Epithelial cell of proximal tubule (primary cell): ENCODE measurements at regions not wholly inside any gene's neighbourhood (a gene's known extent, or its start where the extent isn't known, plus 50 kb on each side); places are given as distances from the start of the nearest gene placed in this dataset.
"Not testable (repeated sequence)": the region's sequence is repeated elsewhere in the genome, so short reads cannot be mapped to it uniquely, and the experiment has no call there.

Experiments used
- DNase-seq: peaks from one replicate; pipeline ENCODE4 v3.0.0-alpha.2; 2011; ENCODE audit warnings: low read depth
- H3K4me3 ChIP-seq: 2 replicates; pipeline ENCODE4 v1.5.1; 2011; ENCODE audit warnings: low read depth, mild to moderate bottlenecking, low read length
- CTCF ChIP-seq: conservative IDR thresholded peaks from 2 replicates; pipeline ENCODE4 v1.5.1; 2012; ENCODE audit warnings: low read depth, mild to moderate bottlenecking, low read length

DNA sequence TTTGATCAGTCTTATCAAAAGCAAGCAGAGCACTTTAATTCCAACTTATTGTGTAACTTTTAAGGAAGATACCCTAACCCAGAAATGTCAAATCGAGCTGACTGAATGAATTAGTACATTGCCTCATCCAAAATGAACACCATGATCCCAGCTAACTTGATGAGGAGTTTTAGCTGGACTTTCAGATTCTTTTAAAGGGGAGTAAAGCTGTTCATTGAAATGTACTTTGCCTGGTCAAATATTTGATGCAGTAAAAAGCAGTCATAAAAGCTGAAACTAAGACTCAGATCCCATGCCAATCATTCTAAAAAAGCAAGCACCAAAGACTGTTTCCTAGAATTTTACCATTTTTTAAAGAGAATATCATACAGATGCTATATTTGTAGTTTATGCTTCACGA lies 114.1 kb downstream of the FSCB start:
- TF ChIP-seq CTCF: no peak
- no peak overlapping the region for H3K4me3 ChIP-seq
- DNase-seq: no peak

DNA sequence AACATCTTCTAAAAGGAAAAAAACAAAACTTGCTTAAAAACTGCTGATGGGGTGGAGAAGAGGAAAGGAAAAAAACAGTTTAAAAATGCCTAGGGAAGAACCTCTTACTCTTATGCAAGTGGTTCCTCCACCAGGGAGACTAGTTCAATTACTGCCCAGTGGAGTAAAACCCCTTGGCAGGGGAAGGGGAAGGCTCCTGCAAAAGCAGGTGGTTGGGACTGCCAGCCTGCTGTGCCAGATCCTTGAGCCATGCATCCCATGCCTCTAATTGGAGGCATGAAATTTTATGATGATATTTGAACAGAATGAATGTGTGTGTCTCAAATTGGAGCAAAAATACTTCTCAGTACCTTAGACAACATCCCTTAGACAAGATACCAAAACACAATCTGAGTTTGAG lies 118.8 kb downstream of the FSCB start:
- no peak for TF ChIP-seq CTCF
- H3K4me3 ChIP-seq: no peak overlapping the region
- DNase-seq: no peak

DNA sequence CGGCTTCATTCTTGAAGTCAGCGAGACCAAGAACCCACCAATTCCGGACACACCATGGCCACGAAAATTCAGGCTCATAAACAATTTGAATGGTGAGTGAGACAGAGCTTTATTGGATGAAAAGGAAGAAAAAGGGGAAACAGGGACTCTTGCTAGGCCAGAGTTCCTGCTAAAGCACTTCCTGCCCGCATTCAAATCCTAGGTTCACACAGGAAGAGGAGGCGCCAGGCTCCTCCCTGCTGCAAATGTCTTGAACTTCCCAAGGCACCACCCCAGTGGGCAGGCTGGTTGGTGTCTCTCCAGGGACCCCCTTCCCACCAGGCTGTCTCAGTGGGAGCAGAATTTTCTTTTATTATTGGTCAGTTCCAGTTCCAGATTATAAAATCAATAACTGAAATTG lies 121.2 kb downstream of the FSCB start:
- DNase-seq: no peak
- no peak for TF ChIP-seq CTCF
- no peak overlapping the region for H3K4me3 ChIP-seq

- DNase-seq, H3K4me3 ChIP-seq: not testable (repeated sequence)
These were observed 121.8 kb downstream of the FSCB start for GRCh38 chr14:44385296-44385695.

GRCh38 chr14:44384601-44385293 lies 122.3 kb downstream of the FSCB start:
- not testable (repeated sequence) for H3K4me3 ChIP-seq, DNase-seq

GRCh38 chr14:44384093-44384492 lies 123.0 kb downstream of the FSCB start:
- no peak overlapping the region for H3K4me3 ChIP-seq
- no peak for DNase-seq
- TF ChIP-seq CTCF: no peak

DNA sequence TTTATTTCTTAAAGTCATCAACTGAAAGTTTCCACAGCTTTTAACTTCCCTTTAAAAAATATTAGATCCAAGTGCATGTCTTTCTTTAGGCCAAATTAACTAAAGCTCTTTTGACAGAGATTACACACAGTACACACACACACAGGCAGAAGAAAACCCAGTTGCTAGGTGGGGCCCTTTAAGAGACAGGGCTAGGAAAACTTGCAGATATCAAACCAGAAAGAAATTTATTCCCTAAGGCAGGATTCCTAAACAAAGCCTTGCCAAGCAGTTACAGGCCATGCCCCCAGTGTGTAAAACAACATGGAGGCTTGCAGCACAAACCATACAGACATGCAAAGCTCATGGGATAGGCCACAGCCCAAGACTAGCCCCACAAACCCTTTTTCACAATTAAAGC lies 123.4 kb downstream of the FSCB start:
- no peak overlapping the region for H3K4me3 ChIP-seq
- DNase-seq: no peak
- TF ChIP-seq CTCF: no peak

GRCh38 chr14:44379292-44379977 lies 127.6 kb downstream of the FSCB start:
- H3K4me3 ChIP-seq: no peak overlapping the region
- DNase-seq: no peak
- TF ChIP-seq CTCF: no peak
